ENCODE measurements at regions not wholly inside any gene's neighbourhood (a gene's known extent, or its start where the extent isn't known, plus 50 kb on each side); places are given as distances from the start of the nearest gene placed in this dataset.

GRCh38 chr3:193085655-193086054, 155.4 kb upstream of the PLAAT1 start:
- Histone ChIP-seq H3K4me3 (ENCODE audit: low read depth, low read length) (no peak overlapping the region), H3K4me1 (ENCODE audit: control insufficient read depth, insufficient read depth, low read length) (no peaks in the 10 kb centered on the region), H3K27ac (ENCODE audit: extremely low read depth, low read depth, low read length) (no peak overlapping the region), H3K36me3 (ENCODE audit: control insufficient read depth in 2 of 2, insufficient read depth in 1 of 2, low read length in 2 of 2) (no peaks in the 10 kb centered on the region), H3K9me3 (ENCODE audit: control insufficient read depth, insufficient read depth, low read depth, low read length) (no peaks in the 10 kb centered on the region)
- ChIA-PET POLR2A (no interaction called here), CTCF (no interaction called here)
- TF ChIP-seq ZNF140 (tag by site-specific recombination; IDR thresholded peaks at IDR 0.05) = no peak
- no peak for TF ChIP-seq ZNF341 (tag by site-specific recombination; IDR thresholded peaks at IDR 0.05; ENCODE audit: low read depth)
- no peak for TF ChIP-seq ZFP69B (tag by site-specific recombination; IDR thresholded peaks at IDR 0.05)
- TF ChIP-seq PBX3 (CRISPR knock-in tag; IDR thresholded peaks at IDR 0.05) = no peak
- no peak for TF ChIP-seq SP2 (tag by site-specific recombination; IDR thresholded peaks at IDR 0.05)
- TF ChIP-seq ZNF785 (tag by site-specific recombination; IDR thresholded peaks at IDR 0.05) = no peak
- TF ChIP-seq KLF10 (tag by site-specific recombination; IDR thresholded peaks at IDR 0.05) = no peak
- TF ChIP-seq ZNF701 (tag by site-specific recombination; IDR thresholded peaks at IDR 0.05) = no peak
- TF ChIP-seq ZNF214 (tag by site-specific recombination; IDR thresholded peaks at IDR 0.05; ENCODE audit: borderline replicate concordance) = no peak
- no peak for TF ChIP-seq HOXD13 (CRISPR knock-in tag; IDR thresholded peaks at IDR 0.05; ENCODE audit: borderline replicate concordance)
- TF ChIP-seq ZNF133 (tag by site-specific recombination; IDR thresholded peaks at IDR 0.05) = no peak
- no peak for TF ChIP-seq SALL2 (tag by site-specific recombination; IDR thresholded peaks at IDR 0.05; ENCODE audit: borderline replicate concordance)
- no peak for TF ChIP-seq ZNF624 (tag by site-specific recombination; IDR thresholded peaks at IDR 0.05)
- TF ChIP-seq ZBTB49 (tag by site-specific recombination; IDR thresholded peaks at IDR 0.05; ENCODE audit: low read depth) = no peak
- TF ChIP-seq ZNF354C (tag by site-specific recombination; IDR thresholded peaks at IDR 0.05; ENCODE audit: borderline replicate concordance, low read depth) = no peak

- ChIA-PET CTCF (no interaction called here), POLR2A (no interaction called here)
- Histone ChIP-seq H3K4me1 (ENCODE audit: control insufficient read depth, insufficient read depth, low read length) (no peaks in the 10 kb centered on the region), H3K9me3 (ENCODE audit: control insufficient read depth, insufficient read depth, low read depth, low read length) (no peaks in the 10 kb centered on the region), H3K36me3 (ENCODE audit: control insufficient read depth in 2 of 2, insufficient read depth in 1 of 2, low read length in 2 of 2) (no peaks in the 10 kb centered on the region), H3K27ac (ENCODE audit: extremely low read depth, low read depth, low read length) (no peak overlapping the region), H3K4me3 (ENCODE audit: low read depth, low read length) (no peak overlapping the region)
- no peak for TF ChIP-seq ZBTB49 (tag by site-specific recombination; IDR thresholded peaks at IDR 0.05; ENCODE audit: low read depth)
- no peak for TF ChIP-seq ZFP3 (tag by site-specific recombination; IDR thresholded peaks at IDR 0.05; ENCODE audit: low read depth)
- no peak for TF ChIP-seq ZNF513 (tag by site-specific recombination; IDR thresholded peaks at IDR 0.05)
- TF ChIP-seq ZNF560 (tag by site-specific recombination; IDR thresholded peaks at IDR 0.05; ENCODE audit: borderline replicate concordance) = no peak
- TF ChIP-seq ZFHX2 (tag by site-specific recombination; conservative IDR thresholded peaks at IDR 0.05) = no peak
Observed at GRCh38 chr3:193086681-193087080, 154.3 kb upstream of the PLAAT1 start.
